ENCODE measurements at regions not wholly inside any gene's neighbourhood (a gene's known extent, or its start where the extent isn't known, plus 50 kb on each side); places are given as distances from the start of the nearest gene placed in this dataset.

- no peak for DNase-seq
Observed at GRCh38 chr2:181114021-181114420, 133.6 kb downstream of the UBE2E3 start.

- no peak for DNase-seq
Observed at GRCh38 chr2:181116261-181116660, 135.9 kb downstream of the UBE2E3 start.

GRCh38 chr2:181117206-181117925 is 137.0 kb downstream of the UBE2E3 start:
- no peak for DNase-seq

- DNase-seq, result no peak
Observed at GRCh38 chr2:181120625-181121024, 140.2 kb downstream of the UBE2E3 start.

GRCh38 chr2:181121996-181122395 is 141.6 kb downstream of the UBE2E3 start:
- DNase-seq, result no peak

- no peak for DNase-seq
Observed at GRCh38 chr2:181122601-181123000, 142.2 kb downstream of the UBE2E3 start.

- DNase-seq, result peak in 1 of 2 donors; percentile 49
Observed at GRCh38 chr2:181123798-181124231, 143.4 kb downstream of the UBE2E3 start.

GRCh38 chr2:181124497-181124896 is 144.1 kb downstream of the UBE2E3 start:
- DNase-seq, result no peak

- DNase-seq, result no peak
Observed at GRCh38 chr2:181125359-181125758, 145.0 kb downstream of the UBE2E3 start.

- no peak for DNase-seq
Observed at GRCh38 chr2:181126311-181126868, 146.0 kb downstream of the UBE2E3 start.

- no peak for DNase-seq
Observed at GRCh38 chr2:181128199-181128598, 147.8 kb downstream of the UBE2E3 start.

- no peak for DNase-seq
Observed at GRCh38 chr2:181129364-181130056, 149.1 kb downstream of the UBE2E3 start.

GRCh38 chr2:181130686-181131085 is 150.3 kb downstream of the UBE2E3 start:
- DNase-seq, result no peak

GRCh38 chr2:181131584-181131983 is 151.2 kb downstream of the UBE2E3 start:
- no peak for DNase-seq

- no peak for DNase-seq
Observed at GRCh38 chr2:181138816-181139215, 158.4 kb downstream of the UBE2E3 start.

- DNase-seq, result no peak
Observed at GRCh38 chr2:181139831-181140230, 159.4 kb downstream of the UBE2E3 start.

- no peak for DNase-seq
Observed at GRCh38 chr2:181140414-181140813, 160.0 kb downstream of the UBE2E3 start.

- DNase-seq, result no peak
Observed at GRCh38 chr2:181140928-181141327, 160.5 kb downstream of the UBE2E3 start.

GRCh38 chr2:181141676-181142075 is 161.3 kb downstream of the UBE2E3 start:
- no peak for DNase-seq

GRCh38 chr2:181142514-181142913 is 162.1 kb downstream of the UBE2E3 start:
- DNase-seq, result no peak

GRCh38 chr2:181143790-181144300 is 163.4 kb downstream of the UBE2E3 start:
- no peak for DNase-seq

GRCh38 chr2:181145645-181146044 is 165.2 kb downstream of the UBE2E3 start:
- DNase-seq, result no peak

- DNase-seq, result no peak
Observed at GRCh38 chr2:181146171-181146570, 165.8 kb downstream of the UBE2E3 start.

- no peak for DNase-seq
Observed at GRCh38 chr2:181149056-181149455, 168.7 kb downstream of the UBE2E3 start.
